ENCODE measurements at regions not wholly inside any gene's neighbourhood (a gene's known extent, or its start where the extent isn't known, plus 50 kb on each side); places are given as distances from the start of the nearest gene placed in this dataset.

- TF ChIP-seq CTCF (IDR thresholded peaks at IDR 0.05), result no peak
- Histone ChIP-seq H3K36me3 (no peaks in the 10 kb centered on the region), H3K9me3 (no peaks in the 10 kb centered on the region), H3K4me3 (no peak overlapping the region), H3K9ac (ENCODE audit: low read depth in 2 of 2, low read length in 2 of 2) (no peak overlapping the region), H3K27ac (no peak overlapping the region), H3K4me1 (no peaks in the 10 kb centered on the region), H3K27me3 (no peaks in the 10 kb centered on the region)
- DNase-seq, result no peak
- intact Hi-C loops (cut with DNase I), result no loop called here
Measured at GRCh38 chr3:43914269-43914668, 223.5 kb downstream of the ABHD5 start.

- no peaks in the 10 kb centered on the region for H3K9me3 ChIP-seq
- no peaks in the 10 kb centered on the region for H3K27me3 ChIP-seq
- H3K27ac ChIP-seq, result no peak overlapping the region
- H3K4me1 ChIP-seq, result no peaks in the 10 kb centered on the region
- intact Hi-C loops (cut with DNase I), result no loop called here
- no peak for TF ChIP-seq CTCF (IDR thresholded peaks at IDR 0.05)
- no peaks in the 10 kb centered on the region for H3K36me3 ChIP-seq
- DNase-seq, result no peak
- H3K9ac ChIP-seq (ENCODE audit: low read depth in 2 of 2, low read length in 2 of 2), result no peak overlapping the region
- H3K4me3 ChIP-seq, result no peak overlapping the region
Measured at GRCh38 chr3:43915546-43915945, 224.8 kb downstream of the ABHD5 start.

GRCh38 chr3:43917361-43917760 is 226.6 kb downstream of the ABHD5 start:
- Histone ChIP-seq H3K9ac (ENCODE audit: low read depth in 2 of 2, low read length in 2 of 2) (no peak overlapping the region), H3K27me3 (no peaks in the 10 kb centered on the region)
- TF ChIP-seq CTCF (IDR thresholded peaks at IDR 0.05), result no peak

DNA sequence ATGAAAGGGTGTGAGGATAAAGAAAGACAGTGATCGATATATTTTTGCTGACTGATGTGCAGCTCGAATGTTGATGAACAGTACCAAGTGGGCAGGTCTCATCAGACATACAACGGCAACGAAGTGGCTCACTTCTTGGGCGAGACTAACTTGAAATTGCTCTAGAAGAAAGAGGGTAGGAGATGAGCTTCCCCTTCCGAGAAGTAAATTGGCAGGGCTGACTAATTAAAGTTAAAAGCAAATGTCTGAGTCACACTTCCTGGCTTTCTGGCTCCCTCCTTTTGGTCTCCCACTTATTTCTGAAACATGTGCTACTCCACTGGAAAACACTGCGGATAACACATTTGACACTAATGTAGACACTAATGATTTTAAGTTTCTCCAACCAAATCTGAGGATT is 228.3 kb downstream of the ABHD5 start:
- no peak overlapping the region for H3K9ac ChIP-seq (ENCODE audit: low read depth in 2 of 2, low read length in 2 of 2)
- DNase-seq, result no peak
- H3K27ac ChIP-seq, result no peak overlapping the region
- intact Hi-C loops (cut with DNase I), result no loop called here
- H3K9me3 ChIP-seq, result no peaks in the 10 kb centered on the region
- TF ChIP-seq CTCF (IDR thresholded peaks at IDR 0.05), result no peak
- H3K4me1 ChIP-seq, result no peaks in the 10 kb centered on the region
- no peaks in the 10 kb centered on the region for H3K36me3 ChIP-seq
- H3K4me3 ChIP-seq, result no peak overlapping the region
- no peaks in the 10 kb centered on the region for H3K27me3 ChIP-seq

More at GRCh38 chr3:43917361-43917760, 226.6 kb downstream of the ABHD5 start:
- no peak overlapping the region for H3K4me3 ChIP-seq
- no peak for DNase-seq
- intact Hi-C loops (cut with DNase I), result no loop called here
- no peaks in the 10 kb centered on the region for H3K9me3 ChIP-seq
- no peak overlapping the region for H3K27ac ChIP-seq
- no peaks in the 10 kb centered on the region for H3K36me3 ChIP-seq
- no peaks in the 10 kb centered on the region for H3K4me1 ChIP-seq

DNA sequence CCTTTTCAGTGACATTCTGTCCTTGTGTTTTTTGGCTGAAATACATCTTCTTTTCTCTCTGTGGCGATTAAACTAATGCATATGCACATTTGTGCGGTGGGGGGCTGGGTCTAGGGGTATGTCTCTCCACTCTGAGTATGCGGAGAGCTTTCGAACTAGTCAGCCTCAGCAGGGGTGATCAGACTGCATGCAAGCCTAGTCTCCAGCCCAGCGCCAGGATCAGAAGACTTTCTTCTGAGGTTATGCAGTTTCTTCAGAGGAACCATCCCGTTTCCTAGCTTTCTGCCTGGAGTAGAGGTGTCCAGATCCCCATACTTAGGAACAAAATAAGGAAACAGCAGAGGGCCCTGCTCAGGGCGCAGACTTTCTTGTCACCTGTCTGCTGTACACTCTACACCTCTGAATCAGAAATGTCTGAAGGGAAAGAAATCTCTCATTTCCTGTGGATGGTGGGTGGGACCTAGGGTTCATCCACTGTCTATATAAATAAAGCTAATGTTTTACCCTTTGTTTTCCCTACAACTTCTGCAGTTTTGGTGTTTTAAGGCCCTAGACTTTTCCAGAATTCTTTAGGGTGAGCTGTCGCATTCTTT is 230.4 kb downstream of the ABHD5 start:
- TF ChIP-seq CTCF (IDR thresholded peaks at IDR 0.05), result no peak
- Histone ChIP-seq H3K4me1 (no peaks in the 10 kb centered on the region), H3K27ac (no peak overlapping the region), H3K27me3 (no peaks in the 10 kb centered on the region), H3K9ac (ENCODE audit: low read depth in 2 of 2, low read length in 2 of 2) (no peak overlapping the region), H3K4me3 (no peak overlapping the region), H3K36me3 (no peaks in the 10 kb centered on the region), H3K9me3 (no peaks in the 10 kb centered on the region)
- DNase-seq, result no peak
- intact Hi-C loops (cut with DNase I), result no loop called here

All from colonic mucosa (tissue), 4 donors.